Neuron (in vitro differentiated cells): ENCODE measurements at regions not wholly inside any gene's neighbourhood (a gene's known extent, or its start where the extent isn't known, plus 50 kb on each side); places are given as distances from the start of the nearest gene placed in this dataset.
"Not testable (repeated sequence)": the region's sequence is repeated elsewhere in the genome, so short reads cannot be mapped to it uniquely, and the experiment has no call there.

ENCODE experiments used
- H2AFZ ChIP-seq: one replicate; pipeline ENCODE4 v1.6.1; 2013; ENCODE audit warnings: low read depth, mild to moderate bottlenecking, inconsistent platforms, low read length, moderate library complexity
- H3K27me3 ChIP-seq: one replicate; pipeline ENCODE4 v1.6.1; 2013; ENCODE audit warnings: low read length; ENCODE audit not compliant: insufficient read depth
- H3K36me3 ChIP-seq: one replicate; pipeline ENCODE4 v1.6.1; 2013; ENCODE audit warnings: low read length; ENCODE audit not compliant: insufficient read depth
- H3K4me1 ChIP-seq: one replicate; pipeline ENCODE4 v1.6.1; 2013; ENCODE audit warnings: low read length; ENCODE audit not compliant: insufficient read depth
- H3K4me3 ChIP-seq: 2 replicates; pipeline ENCODE4 v1.5.1; 2013; ENCODE audit warnings: mild to moderate bottlenecking, low read length, moderate library complexity
- H3K9me3 ChIP-seq: one replicate; pipeline ENCODE4 v1.6.1; 2013; ENCODE audit warnings: low read length

GRCh38 chr11:87840786-87841185 lies 334.5 kb downstream of the RAB38 start:
- no peaks in the 10 kb centered on the region for H3K9me3 ChIP-seq
- no peaks in the 10 kb centered on the region for H3K4me1 ChIP-seq
- H3K4me3 ChIP-seq = no peak overlapping the region
- no peaks in the 10 kb centered on the region for H3K27me3 ChIP-seq
- H2AFZ ChIP-seq = no peak overlapping the region
- H3K36me3 ChIP-seq = no peaks in the 10 kb centered on the region

GRCh38 chr11:87832211-87832610 lies 343.0 kb downstream of the RAB38 start:
- H3K27me3 ChIP-seq = no peaks in the 10 kb centered on the region
- no peaks in the 10 kb centered on the region for H3K9me3 ChIP-seq
- H3K4me1 ChIP-seq = no peaks in the 10 kb centered on the region
- H3K36me3 ChIP-seq = no peaks in the 10 kb centered on the region
- H2AFZ ChIP-seq = no peak overlapping the region
- H3K4me3 ChIP-seq = no peak overlapping the region

- H3K36me3 ChIP-seq = no peaks in the 10 kb centered on the region
- no peak overlapping the region for H2AFZ ChIP-seq
- no peak overlapping the region for H3K4me3 ChIP-seq
- no peaks in the 10 kb centered on the region for H3K4me1 ChIP-seq
- no peaks in the 10 kb centered on the region for H3K9me3 ChIP-seq
- no peaks in the 10 kb centered on the region for H3K27me3 ChIP-seq
Measured at GRCh38 chr11:87820011-87820410, 355.2 kb downstream of the RAB38 start.

GRCh38 chr11:87819151-87819550 lies 356.1 kb downstream of the RAB38 start:
- Histone ChIP-seq H3K27me3 (no peaks in the 10 kb centered on the region), H3K36me3 (no peaks in the 10 kb centered on the region), H3K9me3 (no peaks in the 10 kb centered on the region), H2AFZ (no peak overlapping the region), H3K4me1 (no peaks in the 10 kb centered on the region), H3K4me3 (no peak overlapping the region)

GRCh38 chr11:87812571-87813365 lies 362.5 kb downstream of the RAB38 start:
- H3K9me3 ChIP-seq = no peaks in the 10 kb centered on the region

GRCh38 chr11:87810486-87810885 lies 364.8 kb downstream of the RAB38 start:
- H3K4me3 ChIP-seq = no peak overlapping the region
- no peaks in the 10 kb centered on the region for H3K36me3 ChIP-seq
- H3K27me3 ChIP-seq = no peaks in the 10 kb centered on the region
- H3K4me1 ChIP-seq = no peaks in the 10 kb centered on the region
- H3K9me3 ChIP-seq = no peaks in the 10 kb centered on the region
- no peak overlapping the region for H2AFZ ChIP-seq

More at GRCh38 chr11:87812571-87813365, 362.5 kb downstream of the RAB38 start:
- no peaks in the 10 kb centered on the region for H3K36me3 ChIP-seq
- no peaks in the 10 kb centered on the region for H3K27me3 ChIP-seq
- no peak overlapping the region for H3K4me3 ChIP-seq
- H3K4me1 ChIP-seq = no peaks in the 10 kb centered on the region
- H2AFZ ChIP-seq = no peak overlapping the region

GRCh38 chr11:87809256-87809655 lies 366.0 kb downstream of the RAB38 start:
- Histone ChIP-seq H3K4me1 (no peaks in the 10 kb centered on the region), H3K27me3 (no peaks in the 10 kb centered on the region), H2AFZ (no peak overlapping the region), H3K36me3 (no peaks in the 10 kb centered on the region), H3K9me3 (no peaks in the 10 kb centered on the region), H3K4me3 (no peak overlapping the region)

GRCh38 chr11:87804176-87804575 lies 371.1 kb downstream of the RAB38 start:
- no peaks in the 10 kb centered on the region for H3K36me3 ChIP-seq
- no peak overlapping the region for H2AFZ ChIP-seq
- H3K4me1 ChIP-seq = no peaks in the 10 kb centered on the region
- no peaks in the 10 kb centered on the region for H3K9me3 ChIP-seq
- no peak overlapping the region for H3K4me3 ChIP-seq
- no peaks in the 10 kb centered on the region for H3K27me3 ChIP-seq

- Histone ChIP-seq H3K27me3 (no peaks in the 10 kb centered on the region), H3K4me1 (no peaks in the 10 kb centered on the region), H3K4me3 (no peak overlapping the region), H3K36me3 (no peaks in the 10 kb centered on the region), H3K9me3 (no peaks in the 10 kb centered on the region), H2AFZ (no peak overlapping the region)
Measured at GRCh38 chr11:87803748-87804147, 371.5 kb downstream of the RAB38 start.

GRCh38 chr11:87784862-87785261 lies 390.4 kb downstream of the RAB38 start:
- H3K27me3 ChIP-seq, H3K4me3 ChIP-seq, H3K36me3 ChIP-seq, H3K9me3 ChIP-seq, H3K4me1 ChIP-seq, H2AFZ ChIP-seq: not testable (repeated sequence)

GRCh38 chr11:87780068-87780413 lies 395.2 kb downstream of the RAB38 start:
- no peak overlapping the region for H3K4me3 ChIP-seq
- H3K9me3 ChIP-seq = no peaks in the 10 kb centered on the region
- no peaks in the 10 kb centered on the region for H3K27me3 ChIP-seq
- no peaks in the 10 kb centered on the region for H3K4me1 ChIP-seq
- H2AFZ ChIP-seq = no peak overlapping the region
- no peaks in the 10 kb centered on the region for H3K36me3 ChIP-seq

- H3K4me3 ChIP-seq = no peak overlapping the region
Measured at GRCh38 chr11:87779276-87780067, 395.8 kb downstream of the RAB38 start.

GRCh38 chr11:87778357-87778756 lies 396.9 kb downstream of the RAB38 start:
- Histone ChIP-seq H3K9me3 (no peaks in the 10 kb centered on the region), H3K4me1 (no peaks in the 10 kb centered on the region), H3K27me3 (no peaks in the 10 kb centered on the region), H3K36me3 (no peaks in the 10 kb centered on the region), H2AFZ (no peak overlapping the region), H3K4me3 (no peak overlapping the region)

More at GRCh38 chr11:87779276-87780067, 395.8 kb downstream of the RAB38 start:
- H3K4me1 ChIP-seq = no peaks in the 10 kb centered on the region
- H3K36me3 ChIP-seq = no peaks in the 10 kb centered on the region
- no peaks in the 10 kb centered on the region for H3K27me3 ChIP-seq
- H3K9me3 ChIP-seq = no peaks in the 10 kb centered on the region
- no peak overlapping the region for H2AFZ ChIP-seq
